IMR-90 (cell line): ENCODE measurements at regions not wholly inside any gene's neighbourhood (a gene's known extent, or its start where the extent isn't known, plus 50 kb on each side); places are given as distances from the start of the nearest gene placed in this dataset.

Experiments used
- ATAC-seq: fragments of 200-7000 bp; cut with Tn5 transposase; 2 replicates; pipeline ENCODE4 v1.9.1; 2020; ENCODE audit warnings: low read depth, mild to moderate bottlenecking, moderate library complexity
- BruUV-seq: library from RNA; stranded (reverse); fragments of 400-500 nt; replicated peaks from 2 replicates; lab custom pipeline; 2021; lab: Mats Ljungman, UMichigan
- CTCF ChIA-PET: fragments of 300-600 bp; formaldehyde crosslinking; extraction: SDS; loops from one replicate; lab custom pipeline; 2021; ENCODE audit warnings: antibody characterized with exemption; lab: Yijun Ruan, JAX
- POLR2A ChIA-PET: fragments of 300-600 bp; sonication (Branson Sonifier 250); formaldehyde crosslinking; loops from one replicate; lab custom pipeline; 2022; ENCODE audit warnings: antibody characterized with exemption; ENCODE audit not compliant: unreplicated experiment; lab: Charles Lee
- DNase-seq: peaks from one replicate; pipeline ENCODE4 v3.0.0; 2013
- H2AFZ ChIP-seq: replicated peaks from 2 replicates; pipeline ENCODE3; 2013; ENCODE audit warnings: low read length, mild to moderate bottlenecking; ENCODE audit not compliant: poor library complexity
- H2AK5ac ChIP-seq: 2 replicates; pipeline ENCODE4 v1.6.1; 2013; ENCODE audit warnings: low read depth, low read length, inconsistent platforms
- H2AK9ac ChIP-seq: replicated peaks from 2 replicates; pipeline ENCODE3; 2013; ENCODE audit warnings: mild to moderate bottlenecking, low read depth, low read length, moderate library complexity; ENCODE audit not compliant: poor library complexity
- H2BK120ac ChIP-seq: 2 replicates; pipeline ENCODE4 v1.6.1; 2013; ENCODE audit warnings: low read depth, low read length, inconsistent platforms
- H2BK15ac ChIP-seq: 3 replicates; pipeline ENCODE4 v1.6.1; 2013; ENCODE audit warnings: low read depth, low read length, inconsistent platforms
- H2BK20ac ChIP-seq: 2 replicates; pipeline ENCODE4 v1.6.1; 2013; ENCODE audit warnings: low read depth, mild to moderate bottlenecking, inconsistent platforms, low read length, moderate library complexity
- H2BK5ac ChIP-seq: 2 replicates; pipeline ENCODE4 v1.6.1; 2013; ENCODE audit warnings: mild to moderate bottlenecking, low read depth, low read length, inconsistent platforms; ENCODE audit not compliant: poor library complexity, severe bottlenecking
- H3K14ac ChIP-seq: replicated peaks from 2 replicates; pipeline ENCODE4 v1.6.1; 2013; ENCODE audit warnings: low read depth, low read length, inconsistent platforms
- H3K18ac ChIP-seq: 2 replicates; pipeline ENCODE4 v1.6.1; 2013; ENCODE audit warnings: low read depth, low read length, control low read depth
- H3K23ac ChIP-seq: 2 replicates; pipeline ENCODE4 v1.6.1; 2013; ENCODE audit warnings: low read depth, low read length, inconsistent platforms
- H3K27ac ChIP-seq: 2 replicates; pipeline ENCODE4 v1.5.1; 2013; ENCODE audit warnings: mild to moderate bottlenecking, control low read depth, low read length; ENCODE audit not compliant: insufficient read depth
- H3K27me3 ChIP-seq: 2 replicates; pipeline ENCODE4 v1.6.1; 2013; ENCODE audit warnings: low read length; ENCODE audit not compliant: control insufficient read depth, insufficient read depth
- H3K36me3 ChIP-seq: 2 replicates; pipeline ENCODE4 v1.6.1; 2013; ENCODE audit warnings: low read length, mixed read lengths; ENCODE audit not compliant: control insufficient read depth, insufficient read depth
- H3K4ac ChIP-seq: 2 replicates; pipeline ENCODE4 v1.6.1; 2013; ENCODE audit warnings: low read depth, low read length, inconsistent platforms
- H3K4me1 ChIP-seq: 2 replicates; pipeline ENCODE4 v1.6.1; 2013; ENCODE audit warnings: low read length, mixed read lengths; ENCODE audit not compliant: control insufficient read depth, insufficient read depth
- H3K4me2 ChIP-seq: 2 replicates; pipeline ENCODE4 v1.6.1; 2013; ENCODE audit warnings: low read depth, mild to moderate bottlenecking, control low read depth, low read length, moderate library complexity
- H3K4me3 ChIP-seq: 2 replicates; pipeline ENCODE4 v1.5.1; 2013; ENCODE audit warnings: low read depth, mild to moderate bottlenecking, control low read depth, low read length, moderate library complexity; ENCODE audit not compliant: insufficient read depth
- H3K56ac ChIP-seq: 2 replicates; pipeline ENCODE4 v1.6.1; 2013; ENCODE audit warnings: low read length, inconsistent platforms; ENCODE audit not compliant: insufficient read depth; ENCODE audit errors: extremely low read depth
- H3K79me1 ChIP-seq, 2 experiments: 2 replicates each; pipeline ENCODE4 v1.6.1; 2013; ENCODE audit warnings: low read length in 2 of 2, inconsistent platforms in 1 of 2, low read depth in 1 of 2
- H3K9ac ChIP-seq: 2 replicates; pipeline ENCODE4 v1.6.1; 2013; ENCODE audit warnings: low read depth, low read length, control low read depth
- H3K9me1 ChIP-seq: 2 replicates; pipeline ENCODE4 v1.6.1; 2013; ENCODE audit warnings: low read length, inconsistent platforms; ENCODE audit not compliant: insufficient read depth
- H3K9me3 ChIP-seq: 2 replicates; pipeline ENCODE4 v1.6.1; 2013; ENCODE audit warnings: low read length; ENCODE audit not compliant: control insufficient read depth, insufficient read depth
- H4K20me1 ChIP-seq: 2 replicates; pipeline ENCODE4 v1.6.1; 2013; ENCODE audit warnings: low read length, inconsistent platforms; ENCODE audit not compliant: insufficient read depth
- H4K5ac ChIP-seq: 2 replicates; pipeline ENCODE4 v1.6.1; 2013; ENCODE audit warnings: mild to moderate bottlenecking, low read depth, low read length, control low read depth
- H4K8ac ChIP-seq, 2 experiments: 2 replicates each; pipeline ENCODE4 v1.6.1; 2013; ENCODE audit warnings: low read depth in 2 of 2, low read length in 2 of 2, control low read depth in 1 of 2, inconsistent platforms in 1 of 2
- H4K91ac ChIP-seq: 2 replicates; pipeline ENCODE4 v1.6.1; 2013; ENCODE audit warnings: low read depth, low read length, inconsistent platforms; ENCODE audit not compliant: insufficient read depth
- BHLHE40 ChIP-seq: fragments of 150-350 bp; IDR thresholded peaks from 2 replicates; pipeline ENCODE4 v1.6.1; 2016; ENCODE audit warnings: mild to moderate bottlenecking, low read depth, low read length
- CEBPB ChIP-seq: IDR thresholded peaks from 2 replicates; pipeline ENCODE4 v1.6.1; 2012; ENCODE audit warnings: low read depth, low read length, improper control_type of control experiment
- CHD1 ChIP-seq: IDR thresholded peaks from 2 replicates; pipeline ENCODE4 v1.6.1; 2012; ENCODE audit warnings: low read depth, low read length, improper control_type of control experiment
- CTCF ChIP-seq: conservative IDR thresholded peaks from 2 replicates; pipeline ENCODE4 v1.5.1; 2012; ENCODE audit warnings: mild to moderate bottlenecking, low read depth, low read length, improper control_type of control experiment
- FOS ChIP-seq: fragments of 150-350 bp; IDR thresholded peaks from 2 replicates; pipeline ENCODE4 v1.6.1; 2016; ENCODE audit warnings: low read depth, low read length
- MAFK ChIP-seq: IDR thresholded peaks from 2 replicates; pipeline ENCODE4 v1.6.1; 2012; ENCODE audit warnings: low read depth, low read length, improper control_type of control experiment
- NFE2L2 ChIP-seq: fragments of 150-350 bp; IDR thresholded peaks from 2 replicates; pipeline ENCODE4 v1.6.1; 2016; ENCODE audit warnings: low read depth, mild to moderate bottlenecking, low read length
- POLR2A ChIP-seq: IDR thresholded peaks from 2 replicates; pipeline ENCODE4 v1.6.1; 2012; ENCODE audit warnings: mild to moderate bottlenecking, low read depth, low read length
- RCOR1 ChIP-seq: IDR thresholded peaks from 2 replicates; pipeline ENCODE4 v1.6.1; 2012; ENCODE audit warnings: mild to moderate bottlenecking, low read length, improper control_type of control experiment; ENCODE audit not compliant: insufficient replicate concordance
- RFX5 ChIP-seq: IDR thresholded peaks from 2 replicates; pipeline ENCODE4 v1.8.0; 2012; ENCODE audit warnings: low read depth, mild to moderate bottlenecking, low read length, moderate library complexity
- SMC3 ChIP-seq: fragments of 150-350 bp; IDR thresholded peaks from 2 replicates; pipeline ENCODE4 v1.6.1; 2016; ENCODE audit warnings: low read depth, mild to moderate bottlenecking, antibody characterized with exemption, low read length, moderate library complexity
- USF2 ChIP-seq: fragments of 150-350 bp; IDR thresholded peaks from 2 replicates; pipeline ENCODE4 v1.6.1; 2017; ENCODE audit warnings: mild to moderate bottlenecking, antibody characterized with exemption, low read length, low read depth
- WGBS, 2 experiments: methylation state at CpG; one replicate each; pipeline versions ENCODE4 v1.1.5 to v1.1.7; 2013; ENCODE audit warnings: missing lambda C conversion rate in 2 of 2; ENCODE audit not compliant: insufficient read length in 1 of 2; ENCODE audit errors: extremely low coverage in 2 of 2; 5-methylcytosine and 5-hydroxymethylcytosine counted together
- dilution Hi-C: fragments of 300-500 bp; cut with HindIII; formaldehyde crosslinking; loops from one replicate; pipeline ENCODE4 v1.14.3; 2018; ENCODE audit warnings: low sequenced_read_pairs; ENCODE audit not compliant: unreplicated experiment
- in situ Hi-C: fragments of 300-500 bp; cut with MboI; formaldehyde crosslinking; loops from 3 replicates; pipeline ENCODE4 v1.14.3; 2019; ENCODE audit warnings: low sequenced_read_pairs, inconsistent platforms, mixed read lengths
- intact Hi-C: fragments of 100-400 bp; cut with micrococcal nuclease; formaldehyde crosslinking; loops from 2 replicates; pipeline ENCODE4 v1.10.0; 2022

GRCh38 chr20:55918471-55918870, 86.8 kb downstream of the CBLN4 start:
- no peak overlapping the region for H3K4ac ChIP-seq
- H2BK120ac ChIP-seq, result no peak overlapping the region
- no peaks in the 10 kb centered on the region for H3K4me1 ChIP-seq
- no peak overlapping the region for H4K91ac ChIP-seq
- H2AK5ac ChIP-seq, result no peak overlapping the region
- H4K20me1 ChIP-seq, result no peaks in the 10 kb centered on the region
- no peak overlapping the region for H3K27ac ChIP-seq
- H2BK20ac ChIP-seq, result no peak overlapping the region
- intact Hi-C loops (no loop called here), dilution Hi-C loops (no loop called here), in situ Hi-C loops (no loop called here)
- no peaks in the 10 kb centered on the region for H3K79me1 ChIP-seq
- no peak for TF ChIP-seq POLR2A
- no peak for TF ChIP-seq CTCF
- no peak for TF ChIP-seq BHLHE40
- TF ChIP-seq SMC3, result no peak
- no peak for TF ChIP-seq USF2
- TF ChIP-seq CHD1, result no peak
- no peak for TF ChIP-seq RFX5
- TF ChIP-seq FOS, result no peak
- TF ChIP-seq CEBPB, result no peak
- TF ChIP-seq MAFK, result no peak
- TF ChIP-seq NFE2L2, result no peak
- no peak for TF ChIP-seq RCOR1
- H2BK5ac ChIP-seq, result no peak overlapping the region
- no peak overlapping the region for H2AK9ac ChIP-seq
- H2BK15ac ChIP-seq, result no peak overlapping the region
- H3K18ac ChIP-seq, result no peak overlapping the region
- H3K27me3 ChIP-seq, result no peaks in the 10 kb centered on the region
- H3K56ac ChIP-seq, result no peak overlapping the region
- no peak overlapping the region for H3K4me2 ChIP-seq
- H3K9me1 ChIP-seq, result no peaks in the 10 kb centered on the region
- no peak overlapping the region for H2AFZ ChIP-seq
- H3K9me3 ChIP-seq, result peaks cover 7% of the 10 kb centered on the region
- no TSS peak for BruUV-seq
- H3K14ac ChIP-seq, result no peak overlapping the region
- H3K23ac ChIP-seq, result no peak overlapping the region
- ChIA-PET POLR2A (no interaction called here), CTCF (no interaction called here)
- H3K4me3 ChIP-seq, result no peak overlapping the region
- DNase-seq (no peak), ATAC-seq (no peak)
- no peak overlapping the region for H3K9ac ChIP-seq
- H3K36me3 ChIP-seq, result no peaks in the 10 kb centered on the region
- no CpG with 5 or more reads among the region's 2 CpGs for WGBS, 2 experiments
- H4K8ac ChIP-seq, result no peak overlapping the region
- no peak overlapping the region for H4K5ac ChIP-seq
